ENCODE measurements at regions not wholly inside any gene's neighbourhood (a gene's known extent, or its start where the extent isn't known, plus 50 kb on each side); places are given as distances from the start of the nearest gene placed in this dataset.

DNA sequence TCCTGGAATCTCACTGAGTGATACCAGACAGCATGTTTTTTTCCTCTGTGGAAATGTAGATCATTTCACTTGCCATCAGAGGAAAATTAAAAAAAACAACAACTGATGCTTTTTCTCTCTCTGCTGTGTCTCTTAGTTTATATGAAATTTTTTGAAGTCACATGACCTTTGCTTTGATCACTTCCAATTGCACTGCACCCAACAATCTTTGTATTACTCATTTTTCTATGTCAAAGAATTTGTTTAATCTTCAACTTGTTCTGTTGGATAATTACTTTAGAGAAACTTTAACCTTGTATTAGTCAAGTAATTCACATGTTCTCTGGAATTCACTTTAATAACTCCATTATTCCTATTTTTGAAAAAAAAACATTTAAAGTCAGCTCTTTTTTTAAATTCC, 1452.7 kb upstream of the CDH8 start:
- DNase-seq, result no peak
- Histone ChIP-seq H3K4me3 (ENCODE audit: low read depth, low read length) (no peak overlapping the region), H3K36me3 (no peaks in the 10 kb centered on the region), H3K27me3 (no peaks in the 10 kb centered on the region), H3K9me3 (no peaks in the 10 kb centered on the region), H3K4me1 (no peaks in the 10 kb centered on the region)
- TF ChIP-seq, protein P1, sequence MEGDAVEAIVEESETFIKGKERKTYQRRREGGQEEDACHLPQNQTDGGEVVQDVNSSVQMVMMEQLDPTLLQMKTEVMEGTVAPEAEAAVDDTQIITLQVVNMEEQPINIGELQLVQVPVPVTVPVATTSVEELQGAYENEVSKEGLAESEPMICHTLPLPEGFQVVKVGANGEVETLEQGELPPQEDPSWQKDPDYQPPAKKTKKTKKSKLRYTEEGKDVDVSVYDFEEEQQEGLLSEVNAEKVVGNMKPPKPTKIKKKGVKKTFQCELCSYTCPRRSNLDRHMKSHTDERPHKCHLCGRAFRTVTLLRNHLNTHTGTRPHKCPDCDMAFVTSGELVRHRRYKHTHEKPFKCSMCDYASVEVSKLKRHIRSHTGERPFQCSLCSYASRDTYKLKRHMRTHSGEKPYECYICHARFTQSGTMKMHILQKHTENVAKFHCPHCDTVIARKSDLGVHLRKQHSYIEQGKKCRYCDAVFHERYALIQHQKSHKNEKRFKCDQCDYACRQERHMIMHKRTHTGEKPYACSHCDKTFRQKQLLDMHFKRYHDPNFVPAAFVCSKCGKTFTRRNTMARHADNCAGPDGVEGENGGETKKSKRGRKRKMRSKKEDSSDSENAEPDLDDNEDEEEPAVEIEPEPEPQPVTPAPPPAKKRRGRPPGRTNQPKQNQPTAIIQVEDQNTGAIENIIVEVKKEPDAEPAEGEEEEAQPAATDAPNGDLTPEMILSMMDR (IDR thresholded peaks at IDR 0.05; ENCODE audit: low read depth, low read length), result no peak

DNA sequence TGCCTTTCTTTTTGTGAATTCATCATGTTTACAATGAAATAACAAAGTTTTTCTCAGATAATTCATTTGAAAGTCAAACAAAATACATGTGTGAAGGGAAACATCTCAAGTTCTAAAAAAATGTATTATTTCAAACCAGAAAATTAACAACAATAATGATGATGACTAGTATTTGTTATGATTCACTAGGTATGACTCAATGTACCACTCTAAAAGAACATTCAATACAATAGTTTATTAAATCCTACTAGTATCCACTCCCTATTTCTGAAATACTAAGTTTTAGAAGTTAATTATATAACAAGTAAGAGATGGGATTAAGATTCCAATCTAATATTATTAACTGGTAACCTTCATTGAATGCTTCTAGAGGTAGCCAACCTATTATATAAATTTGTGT, 1444.8 kb upstream of the CDH8 start:
- Histone ChIP-seq H3K4me1 (no peaks in the 10 kb centered on the region), H3K36me3 (no peaks in the 10 kb centered on the region), H3K27me3 (no peaks in the 10 kb centered on the region), H3K9me3 (no peaks in the 10 kb centered on the region), H3K4me3 (ENCODE audit: low read depth, low read length) (no peak overlapping the region)
- DNase-seq, result no peak
- TF ChIP-seq, protein P1 (IDR thresholded peaks at IDR 0.05; ENCODE audit: low read depth, low read length), result no peak

DNA sequence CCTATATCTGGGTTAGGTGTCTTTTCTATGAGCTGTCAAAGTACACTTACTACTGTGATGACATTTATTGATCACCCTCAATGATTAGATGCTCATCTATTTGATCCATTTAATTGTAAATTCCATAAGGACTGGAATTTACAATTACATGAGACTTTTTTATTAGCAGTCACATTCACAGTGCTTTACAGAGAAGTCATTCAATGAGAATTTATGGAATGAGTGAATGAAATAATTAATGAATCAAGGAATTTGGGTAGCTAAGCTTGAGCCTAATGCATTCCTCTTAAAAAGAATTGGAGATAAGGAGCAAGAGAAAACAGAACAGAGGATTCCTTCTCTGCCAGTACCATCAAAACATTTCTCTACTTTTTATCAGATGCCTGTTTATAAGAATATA, 1437.5 kb upstream of the CDH8 start:
- Histone ChIP-seq H3K4me1 (no peaks in the 10 kb centered on the region), H3K4me3 (ENCODE audit: low read depth, low read length) (no peak overlapping the region), H3K9me3 (no peaks in the 10 kb centered on the region), H3K27me3 (no peaks in the 10 kb centered on the region), H3K36me3 (no peaks in the 10 kb centered on the region)
- DNase-seq, result no peak
- TF ChIP-seq, protein P1 (IDR thresholded peaks at IDR 0.05; ENCODE audit: low read depth, low read length), result no peak

DNA sequence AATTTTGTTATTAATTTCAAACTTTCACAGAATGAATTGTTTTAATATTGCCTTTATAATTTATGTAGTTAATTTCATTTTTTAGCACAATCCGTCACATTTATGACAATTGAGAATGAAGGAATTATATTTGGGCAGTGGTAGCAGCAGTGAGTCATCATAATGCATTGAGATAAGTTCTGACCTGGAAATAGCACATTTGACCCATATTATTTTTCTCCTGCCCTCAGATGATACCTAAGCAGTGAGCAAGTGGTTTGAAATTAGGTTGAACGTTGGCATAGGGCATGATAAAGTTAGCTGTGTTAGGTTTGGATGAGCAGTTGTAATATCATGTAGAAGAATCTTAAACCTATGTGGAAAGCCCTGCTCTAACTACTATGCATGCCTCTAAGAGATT, 1431.3 kb upstream of the CDH8 start:
- Histone ChIP-seq H3K9me3 (no peaks in the 10 kb centered on the region), H3K4me3 (ENCODE audit: low read depth, low read length) (no peak overlapping the region), H3K27me3 (no peaks in the 10 kb centered on the region), H3K4me1 (no peaks in the 10 kb centered on the region), H3K36me3 (no peaks in the 10 kb centered on the region)
- TF ChIP-seq, protein P1 (IDR thresholded peaks at IDR 0.05; ENCODE audit: low read depth, low read length), result no peak
- DNase-seq, result no peak

DNA sequence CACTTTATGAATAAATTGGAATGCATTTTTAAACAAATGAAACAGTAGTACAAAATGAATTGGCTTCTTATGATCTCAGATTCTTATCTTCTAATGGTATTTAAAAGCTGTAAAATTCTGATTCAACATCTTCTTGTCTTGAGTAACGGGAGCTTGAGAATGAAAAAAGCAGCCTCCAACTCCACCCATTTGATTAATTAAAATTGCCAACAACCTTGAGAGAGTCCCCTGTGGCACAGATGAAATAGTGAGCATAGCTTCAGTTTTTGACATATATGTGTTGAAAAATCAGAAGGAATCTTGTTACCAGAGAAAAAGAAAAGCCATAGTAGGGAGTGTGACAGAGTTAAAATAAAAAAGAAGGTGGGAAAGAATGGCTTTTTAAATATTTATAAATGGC, 1426.1 kb upstream of the CDH8 start:
- Histone ChIP-seq H3K9me3 (no peaks in the 10 kb centered on the region), H3K4me1 (no peaks in the 10 kb centered on the region), H3K4me3 (ENCODE audit: low read depth, low read length) (no peak overlapping the region), H3K36me3 (no peaks in the 10 kb centered on the region), H3K27me3 (no peaks in the 10 kb centered on the region)
- no peak for DNase-seq
- TF ChIP-seq, protein P1 (IDR thresholded peaks at IDR 0.05; ENCODE audit: low read depth, low read length), result no peak

DNA sequence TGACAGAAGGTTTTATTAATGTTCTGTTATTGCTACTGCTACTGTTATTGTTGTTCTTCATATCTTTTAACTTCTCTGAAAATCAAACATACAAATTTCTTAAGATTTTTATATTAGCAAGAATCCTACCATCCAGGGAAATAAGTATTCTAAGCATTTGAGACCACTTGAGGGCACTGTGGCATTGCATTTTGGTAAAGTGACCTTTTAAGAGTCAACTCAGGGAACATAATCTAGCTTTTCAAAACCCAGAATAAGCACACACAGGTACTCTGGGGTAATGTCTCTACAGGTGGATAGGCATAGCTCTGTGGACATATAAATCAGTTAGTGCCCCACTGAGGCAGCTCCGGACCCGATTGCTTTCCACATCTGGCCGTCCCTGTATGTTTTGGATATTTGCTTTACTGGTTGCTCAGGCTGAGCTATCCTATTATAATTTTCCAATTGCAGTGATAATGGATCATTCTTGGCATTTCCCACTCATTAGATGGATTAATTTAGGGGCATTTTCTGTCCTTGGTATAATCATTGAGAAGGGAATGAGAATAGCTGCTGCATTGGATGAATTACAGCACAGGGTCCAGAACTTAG, 1425.1 kb upstream of the CDH8 start:
- no peak overlapping the region for H3K4me3 ChIP-seq (ENCODE audit: low read depth, low read length)
- H3K4me1 ChIP-seq, result no peaks in the 10 kb centered on the region
- no peaks in the 10 kb centered on the region for H3K27me3 ChIP-seq
- TF ChIP-seq, protein P1 (IDR thresholded peaks at IDR 0.05; ENCODE audit: low read depth, low read length), result peak; percentile 57
- peak; percentile 30 for DNase-seq
- H3K9me3 ChIP-seq, result no peaks in the 10 kb centered on the region
- H3K36me3 ChIP-seq, result no peaks in the 10 kb centered on the region
